Heart left ventricle (tissue), 13 donors: ENCODE measurements at regions not wholly inside any gene's neighbourhood (a gene's known extent, or its start where the extent isn't known, plus 50 kb on each side); places are given as distances from the start of the nearest gene placed in this dataset.

Source experiments
- POLR2A ChIP-seq, 2 donors: fragments of 450-650 bp; IDR thresholded peaks; one replicate each; pipeline ENCODE4 v1.6.1; 2017; ENCODE audit warnings: antibody characterized with exemption in 2 of 2, mild to moderate bottlenecking in 2 of 2, moderate library complexity in 2 of 2
- TF ChIP-seq, protein P1 (sequence below), 12 donors: fragments of 200-600 bp; sonication (generic) in 4 of 12; IDR thresholded peaks; one replicate each; pipeline versions ENCODE4 v1.5.0 to v1.8.0; 2018 to 2022; ENCODE audit warnings: antibody characterized with exemption in 12 of 12, mild to moderate bottlenecking in 5 of 12
- donor health status: ischemic (EF 13 %, LVEDD 7.1; RV severe dilation, severe dysfunction).
- donor health status: DM: no; HTN: yes; CAD: no.
- donor health status: DM: no; HTN: no; CAD: no.
- donor health status: ischemic (EF 25% LVEDD 6.9; RV normal size, moderate dysfunction).
- donor health status: ischemic (EF 25% LVEDD 5.7; RV mildly dilated, moderate dysfunction).
- donor health status: ischemic (EF 35%, LVEDD 5.7; RV mildly dilated, moderate dysfunction).
- donor health status: nonischemic (EF 11% LVEDD 7.7; RV severe dilation, severe dysfunction).
- donor health status: DM: yes; HTN: yes; CAD: no.
- donor health status: PGD.
- donor health status: ischemic (EF 29% LVEDD 5.4; RV normal size, mild dysfunction).
- donor health status: nonischemic (EF 23%, LVEDD 6.1; RV moderate dilation, normal function).

DNA sequence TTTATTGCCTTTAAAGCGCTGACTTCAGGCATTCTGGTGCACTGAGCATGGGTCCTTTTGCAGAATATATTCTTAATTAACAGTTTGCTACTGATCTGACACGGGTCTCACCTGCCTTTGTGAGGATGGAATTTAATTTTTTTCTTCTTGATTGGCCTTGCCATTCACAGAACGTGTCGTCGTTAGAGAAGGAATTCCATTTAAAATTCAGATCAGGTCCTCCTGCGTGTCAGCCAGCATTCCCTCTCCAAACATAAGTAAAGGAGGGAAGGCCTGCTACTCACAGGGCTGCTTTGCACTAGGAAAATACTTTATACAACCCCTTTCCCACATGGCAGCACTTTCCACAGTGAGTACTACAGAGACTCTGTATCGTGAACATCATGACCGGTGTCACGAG is 492.7 kb downstream of the NTRK3 start:
- TF ChIP-seq, protein P1, sequence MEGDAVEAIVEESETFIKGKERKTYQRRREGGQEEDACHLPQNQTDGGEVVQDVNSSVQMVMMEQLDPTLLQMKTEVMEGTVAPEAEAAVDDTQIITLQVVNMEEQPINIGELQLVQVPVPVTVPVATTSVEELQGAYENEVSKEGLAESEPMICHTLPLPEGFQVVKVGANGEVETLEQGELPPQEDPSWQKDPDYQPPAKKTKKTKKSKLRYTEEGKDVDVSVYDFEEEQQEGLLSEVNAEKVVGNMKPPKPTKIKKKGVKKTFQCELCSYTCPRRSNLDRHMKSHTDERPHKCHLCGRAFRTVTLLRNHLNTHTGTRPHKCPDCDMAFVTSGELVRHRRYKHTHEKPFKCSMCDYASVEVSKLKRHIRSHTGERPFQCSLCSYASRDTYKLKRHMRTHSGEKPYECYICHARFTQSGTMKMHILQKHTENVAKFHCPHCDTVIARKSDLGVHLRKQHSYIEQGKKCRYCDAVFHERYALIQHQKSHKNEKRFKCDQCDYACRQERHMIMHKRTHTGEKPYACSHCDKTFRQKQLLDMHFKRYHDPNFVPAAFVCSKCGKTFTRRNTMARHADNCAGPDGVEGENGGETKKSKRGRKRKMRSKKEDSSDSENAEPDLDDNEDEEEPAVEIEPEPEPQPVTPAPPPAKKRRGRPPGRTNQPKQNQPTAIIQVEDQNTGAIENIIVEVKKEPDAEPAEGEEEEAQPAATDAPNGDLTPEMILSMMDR (IDR thresholded peaks at IDR 0.05): no peak
- no peak for TF ChIP-seq POLR2A (IDR thresholded peaks at IDR 0.05)
